Right cardiac atrium (tissue), 5 donors: ENCODE measurements at regions not wholly inside any gene's neighbourhood (a gene's known extent, or its start where the extent isn't known, plus 50 kb on each side); places are given as distances from the start of the nearest gene placed in this dataset.

Experiments used
- ATAC-seq, 2 donors: fragments of 200-7000 bp; cut with Tn5 transposase; one replicate each; pipeline versions ENCODE4 v1.8.0 to v1.9.1; 2020; ENCODE audit warnings: moderate library complexity in 2 of 2, mild to moderate bottlenecking in 1 of 2
- DNase-seq, 3 donors: peaks; one replicate each; pipeline ENCODE4 v3.0.0-alpha.2; 2020
- H3K27ac ChIP-seq: one replicate; pipeline ENCODE4 v1.5.1; 2013; ENCODE audit warnings: mild to moderate bottlenecking, low read length, control low read depth, moderate library complexity
- H3K27me3 ChIP-seq: one replicate; pipeline ENCODE4 v1.6.1; 2013; ENCODE audit not compliant: control insufficient read depth, insufficient read depth
- H3K4me1 ChIP-seq: one replicate; pipeline ENCODE4 v1.6.1; 2013; ENCODE audit warnings: low read length; ENCODE audit not compliant: control insufficient read depth, insufficient read depth
- H3K4me3 ChIP-seq: one replicate; pipeline ENCODE4 v1.5.1; 2013; ENCODE audit warnings: low read length, control low read depth
- H3K9me3 ChIP-seq: one replicate; pipeline ENCODE4 v1.6.1; 2013; ENCODE audit warnings: low read length; ENCODE audit not compliant: control insufficient read depth
- WGBS: extraction: QIAGEN DNeasy Blood & Tissue Kit; methylation state at CpG from one replicate; pipeline ENCODE4 v1.1.7; 2013; 5-methylcytosine and 5-hydroxymethylcytosine counted together
- intact Hi-C, 4 donors: fragments of 100-400 bp; cut with DNase I; formaldehyde crosslinking; loops; one replicate each; pipeline versions ENCODE4 v1.11.0 to v1.14.0; 2022 to 2023
- donor health status: healthy with polysubstance abuse.
- donor health status: DM: no; HTN: yes; CAD: no.
- donor health status: DM: no; HTN: no; CAD: no.
- donor health status: DM: no; HTN: yes; CAD: no; lungs with severe emphysema.
- donor health status: DM: yes; HTN: yes; CAD: no.

- Histone ChIP-seq H3K27me3 (no peaks in the 10 kb centered on the region), H3K4me1 (no peaks in the 10 kb centered on the region), H3K27ac (no peak overlapping the region), H3K4me3 (no peak overlapping the region), H3K9me3 (no peaks in the 10 kb centered on the region)
- DNase-seq (no peak), ATAC-seq (no peak)
- intact Hi-C loops, result no loop called here
Measured at GRCh38 chr20:39137299-39137698, 175.2 kb downstream of the DHX35 start.

- DNase-seq (no peak), ATAC-seq (no peak)
- intact Hi-C loops, result no loop called here
- Histone ChIP-seq H3K4me1 (no peaks in the 10 kb centered on the region), H3K27ac (no peak overlapping the region), H3K27me3 (no peaks in the 10 kb centered on the region), H3K4me3 (no peak overlapping the region), H3K9me3 (no peaks in the 10 kb centered on the region)
- WGBS, result 62% methylated on average over 6 of the region's 6 CpGs
Measured at GRCh38 chr20:39136798-39137197, 174.7 kb downstream of the DHX35 start.

GRCh38 chr20:39135885-39136544 is 173.9 kb downstream of the DHX35 start:
- H3K9me3 ChIP-seq, result no peaks in the 10 kb centered on the region
- intact Hi-C loops, result no loop called here
- H3K4me3 ChIP-seq, result no peak overlapping the region
- no peaks in the 10 kb centered on the region for H3K4me1 ChIP-seq
- ATAC-seq, result no peak
- 90% methylated on average over 15 of the region's 15 CpGs for WGBS
- H3K27me3 ChIP-seq, result no peaks in the 10 kb centered on the region
- H3K27ac ChIP-seq, result no peak overlapping the region
- DNase-seq, result no peak

GRCh38 chr20:39133201-39133600 is 171.1 kb downstream of the DHX35 start:
- DNase-seq (no peak), ATAC-seq (no peak)
- Histone ChIP-seq H3K9me3 (no peaks in the 10 kb centered on the region), H3K4me3 (no peak overlapping the region), H3K4me1 (no peaks in the 10 kb centered on the region), H3K27ac (no peak overlapping the region), H3K27me3 (no peaks in the 10 kb centered on the region)
- intact Hi-C loops, result no loop called here
- 86% methylated on average over 4 of the region's 4 CpGs for WGBS

- no peaks in the 10 kb centered on the region for H3K27me3 ChIP-seq
- DNase-seq (no peak), ATAC-seq (no peak)
- no peaks in the 10 kb centered on the region for H3K4me1 ChIP-seq
- H3K9me3 ChIP-seq, result no peaks in the 10 kb centered on the region
- H3K4me3 ChIP-seq, result no peak overlapping the region
- 76% methylated on average over 5 of the region's 5 CpGs for WGBS
- intact Hi-C loops, result no loop called here
- H3K27ac ChIP-seq, result no peak overlapping the region
Measured at GRCh38 chr20:39132511-39132910, 170.4 kb downstream of the DHX35 start.

- no peaks in the 10 kb centered on the region for H3K4me1 ChIP-seq
- no peak overlapping the region for H3K27ac ChIP-seq
- intact Hi-C loops, result no loop called here
- no peaks in the 10 kb centered on the region for H3K9me3 ChIP-seq
- H3K4me3 ChIP-seq, result no peak overlapping the region
- ATAC-seq (no peak), DNase-seq (no peak)
- no peaks in the 10 kb centered on the region for H3K27me3 ChIP-seq
Measured at GRCh38 chr20:39132093-39132492, 169.9 kb downstream of the DHX35 start.

GRCh38 chr20:39130627-39131026 is 168.5 kb downstream of the DHX35 start:
- ATAC-seq (no peak), DNase-seq (no peak)
- intact Hi-C loops, result no loop called here
- H3K4me3 ChIP-seq, result no peak overlapping the region
- no peaks in the 10 kb centered on the region for H3K27me3 ChIP-seq
- no peaks in the 10 kb centered on the region for H3K9me3 ChIP-seq
- no peaks in the 10 kb centered on the region for H3K4me1 ChIP-seq
- H3K27ac ChIP-seq, result no peak overlapping the region
- 76% methylated on average over 12 of the region's 12 CpGs for WGBS

- 70% methylated on average over 2 of the region's 2 CpGs for WGBS
- intact Hi-C loops, result no loop called here
Measured at GRCh38 chr20:39129523-39129922, 167.4 kb downstream of the DHX35 start.

GRCh38 chr20:39124064-39124463 is 161.9 kb downstream of the DHX35 start:
- 90% methylated on average over 7 of the region's 7 CpGs for WGBS
- H3K9me3 ChIP-seq, result no peaks in the 10 kb centered on the region
- no peak for ATAC-seq

More at GRCh38 chr20:39129523-39129922, 167.4 kb downstream of the DHX35 start:
- no peaks in the 10 kb centered on the region for H3K9me3 ChIP-seq
- no peaks in the 10 kb centered on the region for H3K27me3 ChIP-seq
- DNase-seq (no peak), ATAC-seq (no peak)
- no peak overlapping the region for H3K27ac ChIP-seq
- no peaks in the 10 kb centered on the region for H3K4me1 ChIP-seq
- no peak overlapping the region for H3K4me3 ChIP-seq

GRCh38 chr20:39123185-39123557 is 161.0 kb downstream of the DHX35 start:
- Histone ChIP-seq H3K4me3 (no peak overlapping the region), H3K27me3 (no peaks in the 10 kb centered on the region), H3K27ac (no peak overlapping the region), H3K4me1 (no peaks in the 10 kb centered on the region), H3K9me3 (no peaks in the 10 kb centered on the region)
- ATAC-seq, result no peak
- intact Hi-C loops, result no loop called here
- DNase-seq, result no peak
- WGBS, result 39% methylated on average over 3 of the region's 3 CpGs

More at GRCh38 chr20:39124064-39124463, 161.9 kb downstream of the DHX35 start:
- H3K4me1 ChIP-seq, result no peaks in the 10 kb centered on the region
- no peak for DNase-seq
- intact Hi-C loops, result no loop called here
- no peak overlapping the region for H3K27ac ChIP-seq
- no peak overlapping the region for H3K4me3 ChIP-seq
- H3K27me3 ChIP-seq, result no peaks in the 10 kb centered on the region

- no peaks in the 10 kb centered on the region for H3K9me3 ChIP-seq
- intact Hi-C loops, result no loop called here
- no peaks in the 10 kb centered on the region for H3K27me3 ChIP-seq
- DNase-seq (no peak), ATAC-seq (no peak)
- no peaks in the 10 kb centered on the region for H3K4me1 ChIP-seq
- H3K27ac ChIP-seq, result no peak overlapping the region
- H3K4me3 ChIP-seq, result no peak overlapping the region
Measured at GRCh38 chr20:39117491-39117890, 155.3 kb downstream of the DHX35 start.

- DNase-seq (no peak), ATAC-seq (no peak)
- no peaks in the 10 kb centered on the region for H3K27me3 ChIP-seq
- H3K27ac ChIP-seq, result no peak overlapping the region
- 88% methylated on average over 2 of the region's 2 CpGs for WGBS
- intact Hi-C loops, result no loop called here
- H3K4me1 ChIP-seq, result no peaks in the 10 kb centered on the region
- no peak overlapping the region for H3K4me3 ChIP-seq
- no peaks in the 10 kb centered on the region for H3K9me3 ChIP-seq
Measured at GRCh38 chr20:39116020-39116419, 153.9 kb downstream of the DHX35 start.
